Neural cell (in vitro differentiated cells): ENCODE measurements at regions not wholly inside any gene's neighbourhood (a gene's known extent, or its start where the extent isn't known, plus 50 kb on each side); places are given as distances from the start of the nearest gene placed in this dataset.

ENCODE experiments used
- H2AFZ ChIP-seq: fragments of 200-600, 300-800 bp; sonication (generic), shearing (Covaris generic); 2 replicates; pipeline ENCODE4 v1.6.0; 2014; ENCODE audit warnings: low read depth, mild to moderate bottlenecking, antibody characterized with exemption, low read length, moderate library complexity
- H3F3A ChIP-seq: fragments of 200-600 bp; shearing (Covaris generic); 2 replicates; pipeline ENCODE4 v1.6.1; 2016; ENCODE audit warnings: mild to moderate bottlenecking, moderate library complexity, mixed read lengths, antibody characterized with exemption, low read length; ENCODE audit not compliant: insufficient read depth, poor library complexity, severe bottlenecking
- H3K27ac ChIP-seq: fragments of 200-600, 300-800 bp; sonication (generic), shearing (Covaris generic); 2 replicates; pipeline ENCODE4 v1.5.1; 2014; ENCODE audit warnings: mild to moderate bottlenecking, low read length, moderate library complexity
- H3K27me3 ChIP-seq: fragments of 300-800, 200-600 bp; sonication (generic), shearing (Covaris generic); 2 replicates; pipeline ENCODE4 v1.6.0; 2014; ENCODE audit warnings: mild to moderate bottlenecking, low read depth, low read length, moderate library complexity; ENCODE audit not compliant: insufficient read depth
- H3K36me3 ChIP-seq: fragments of 300-800, 200-600 bp; sonication (generic), shearing (Covaris generic); 2 replicates; pipeline ENCODE4 v1.5.1; 2014; ENCODE audit warnings: mild to moderate bottlenecking, antibody characterized with exemption, low read length, moderate library complexity; ENCODE audit not compliant: insufficient read depth
- H3K4me2 ChIP-seq: fragments of 300-800, 200-600 bp; sonication (generic), shearing (Covaris generic); 2 replicates; pipeline ENCODE4 v1.6.0; 2014; ENCODE audit warnings: mild to moderate bottlenecking, low read length
- H3K4me3 ChIP-seq: fragments of 300-800, 200-600 bp; sonication (generic), shearing (Covaris generic); 2 replicates; pipeline ENCODE4 v1.5.1; 2014; ENCODE audit warnings: mild to moderate bottlenecking, low read length, moderate library complexity
- H3K79me2 ChIP-seq: fragments of 200-600 bp; shearing (Covaris generic); replicated peaks from 2 replicates; pipeline ENCODE4 v1.6.0; 2014; ENCODE audit warnings: mild to moderate bottlenecking, low read length, moderate library complexity; ENCODE audit not compliant: insufficient read depth
- H3K9ac ChIP-seq: fragments of 300-800, 200-600 bp; sonication (generic), shearing (Covaris generic); 2 replicates; pipeline ENCODE4 v1.6.1; 2016; ENCODE audit warnings: mild to moderate bottlenecking, low read length, mixed read lengths
- H3K9me2 ChIP-seq: fragments of 200-600 bp; shearing (Covaris generic); 2 replicates; pipeline ENCODE4 v1.6.1; 2016; ENCODE audit warnings: mild to moderate bottlenecking, low read length, mixed read lengths; ENCODE audit not compliant: insufficient read depth
- H3K9me3 ChIP-seq: fragments of 200-600, 300-800 bp; sonication (generic), shearing (Covaris generic); 2 replicates; pipeline ENCODE4 v1.6.1; 2016; ENCODE audit warnings: mild to moderate bottlenecking, mixed run types, low read length, moderate library complexity, mixed read lengths
- H4K20me1 ChIP-seq: fragments of 200-600 bp; shearing (Covaris generic); 2 replicates; pipeline ENCODE4 v1.6.1; 2016; ENCODE audit warnings: mild to moderate bottlenecking, mixed run types; ENCODE audit not compliant: insufficient read depth
- CTCF ChIP-seq: fragments of 450-650 bp; IDR thresholded peaks from 2 replicates; pipeline ENCODE4 v1.5.1; 2014; ENCODE audit warnings: antibody characterized with exemption, mild to moderate bottlenecking, moderate library complexity; ENCODE audit not compliant: poor library complexity, severe bottlenecking
- EP300 ChIP-seq: fragments of 450-650 bp; conservative IDR thresholded peaks from 2 replicates; pipeline ENCODE4 v1.6.1; 2014; ENCODE audit warnings: antibody characterized with exemption, mild to moderate bottlenecking, moderate library complexity; ENCODE audit not compliant: poor library complexity, severe bottlenecking
- EZH2 ChIP-seq: fragments of 200-600, 300-800 bp; shearing (Covaris generic), sonication (generic); IDR thresholded peaks from 2 replicates; pipeline ENCODE4 v1.6.1; 2014; ENCODE audit warnings: antibody characterized with exemption, low read length, borderline replicate concordance, mild to moderate bottlenecking; ENCODE audit not compliant: insufficient read depth, poor library complexity, severe bottlenecking
- MXI1 ChIP-seq: fragments of 450-650 bp; conservative IDR thresholded peaks from 2 replicates; pipeline ENCODE4 v1.6.1; 2014; ENCODE audit warnings: antibody characterized with exemption, mild to moderate bottlenecking; ENCODE audit not compliant: poor library complexity, severe bottlenecking
- POLR2AphosphoS5 ChIP-seq: IDR thresholded peaks from 2 replicates; pipeline ENCODE4 v1.6.1; 2012
- RAD21 ChIP-seq: fragments of 450-650 bp; conservative IDR thresholded peaks from 2 replicates; pipeline ENCODE4 v1.6.1; 2014; ENCODE audit warnings: antibody characterized with exemption, mild to moderate bottlenecking, moderate library complexity
- REST ChIP-seq: IDR thresholded peaks from 2 replicates; pipeline ENCODE4 v1.6.1; 2012; ENCODE audit warnings: borderline replicate concordance
- SMC3 ChIP-seq: fragments of 450-650 bp; conservative IDR thresholded peaks from 2 replicates; pipeline ENCODE4 v1.6.1; 2014; ENCODE audit warnings: antibody characterized with exemption, mild to moderate bottlenecking, moderate library complexity; ENCODE audit not compliant: poor library complexity
- TAF1 ChIP-seq: IDR thresholded peaks from 2 replicates; pipeline ENCODE4 v1.6.1; 2012; ENCODE audit warnings: low read depth

- Histone ChIP-seq H3K9me2 (no peaks in the 10 kb centered on the region), H2AFZ (no peak overlapping the region), H3K36me3 (no peaks in the 10 kb centered on the region), H3K79me2 (no peaks in the 10 kb centered on the region), H4K20me1 (no peaks in the 10 kb centered on the region), H3K27me3 (no peaks in the 10 kb centered on the region), H3K27ac (no peak overlapping the region), H3K4me2 (no peak overlapping the region), H3K4me3 (no peak overlapping the region), H3K9me3 (no peaks in the 10 kb centered on the region), H3K9ac (no peak overlapping the region), H3F3A (no peaks in the 10 kb centered on the region)
- TF ChIP-seq MXI1 (no peak), REST (no peak), CTCF (no peak), TAF1 (no peak), EZH2 (no peak), EP300 (no peak), RAD21 (no peak), POLR2AphosphoS5 (no peak), SMC3 (no peak)
Measured at GRCh38 chr4:31601793-31602192, 881.6 kb downstream of the PCDH7 start.

- Histone ChIP-seq H3K4me3 (no peak overlapping the region), H3K9ac (no peak overlapping the region), H3K4me2 (no peak overlapping the region), H3K27ac (no peak overlapping the region), H3K79me2 (no peaks in the 10 kb centered on the region), H3K36me3 (no peaks in the 10 kb centered on the region), H3K27me3 (no peaks in the 10 kb centered on the region), H3K9me3 (no peaks in the 10 kb centered on the region), H3K9me2 (no peaks in the 10 kb centered on the region), H3F3A (no peaks in the 10 kb centered on the region), H2AFZ (no peak overlapping the region), H4K20me1 (no peaks in the 10 kb centered on the region)
- TF ChIP-seq POLR2AphosphoS5 (no peak), EZH2 (no peak), REST (no peak), SMC3 (no peak), CTCF (no peak)
Measured at GRCh38 chr4:31613946-31614623, 893.9 kb downstream of the PCDH7 start.
